Keratinocyte (primary cell): ENCODE measurements at regions not wholly inside any gene's neighbourhood (a gene's known extent, or its start where the extent isn't known, plus 50 kb on each side); places are given as distances from the start of the nearest gene placed in this dataset.

Source experiments
- EZH2 ChIP-seq: IDR thresholded peaks from one replicate; pipeline ENCODE4 v1.6.1; 2012; ENCODE audit warnings: inconsistent platforms, mild to moderate bottlenecking, low read length, moderate library complexity
- TF ChIP-seq, protein P1 (sequence below), 3 experiments: IDR thresholded peaks in 1 of 3; conservative IDR thresholded peaks in 1 of 3; optimal IDR thresholded peaks in 1 of 3; 2 replicates in 2 of 3; 3 replicates in 1 of 3; pipeline versions ENCODE3 to v1.5.1; 2011; ENCODE audit warnings: low read length in 3 of 3, mild to moderate bottlenecking in 3 of 3, moderate library complexity in 2 of 3, control low read depth in 1 of 3, inconsistent platforms in 1 of 3; ENCODE audit not compliant: insufficient read depth in 2 of 3; ENCODE audit errors: extremely low read depth in 1 of 3

DNA sequence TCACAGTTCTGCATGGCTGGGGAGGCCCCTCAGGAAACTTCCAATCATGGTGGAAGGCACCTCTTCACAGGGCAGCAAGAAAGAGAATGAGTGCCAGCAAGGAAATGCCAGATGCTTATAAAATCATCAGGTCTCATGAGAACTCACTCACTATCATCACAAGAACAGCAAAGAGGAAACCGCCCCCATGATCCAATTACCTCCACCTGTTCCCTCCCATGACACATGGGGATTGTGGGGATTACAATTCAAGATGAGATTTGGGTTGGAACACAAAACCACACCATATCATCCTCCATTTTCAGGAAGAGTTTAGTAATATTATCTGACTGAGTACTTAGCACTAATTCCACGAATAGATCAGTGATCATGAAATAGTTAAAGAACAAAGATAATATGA lies 244.2 kb downstream of the LMO4 start:
- TF ChIP-seq, protein P1, sequence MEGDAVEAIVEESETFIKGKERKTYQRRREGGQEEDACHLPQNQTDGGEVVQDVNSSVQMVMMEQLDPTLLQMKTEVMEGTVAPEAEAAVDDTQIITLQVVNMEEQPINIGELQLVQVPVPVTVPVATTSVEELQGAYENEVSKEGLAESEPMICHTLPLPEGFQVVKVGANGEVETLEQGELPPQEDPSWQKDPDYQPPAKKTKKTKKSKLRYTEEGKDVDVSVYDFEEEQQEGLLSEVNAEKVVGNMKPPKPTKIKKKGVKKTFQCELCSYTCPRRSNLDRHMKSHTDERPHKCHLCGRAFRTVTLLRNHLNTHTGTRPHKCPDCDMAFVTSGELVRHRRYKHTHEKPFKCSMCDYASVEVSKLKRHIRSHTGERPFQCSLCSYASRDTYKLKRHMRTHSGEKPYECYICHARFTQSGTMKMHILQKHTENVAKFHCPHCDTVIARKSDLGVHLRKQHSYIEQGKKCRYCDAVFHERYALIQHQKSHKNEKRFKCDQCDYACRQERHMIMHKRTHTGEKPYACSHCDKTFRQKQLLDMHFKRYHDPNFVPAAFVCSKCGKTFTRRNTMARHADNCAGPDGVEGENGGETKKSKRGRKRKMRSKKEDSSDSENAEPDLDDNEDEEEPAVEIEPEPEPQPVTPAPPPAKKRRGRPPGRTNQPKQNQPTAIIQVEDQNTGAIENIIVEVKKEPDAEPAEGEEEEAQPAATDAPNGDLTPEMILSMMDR (optimal IDR thresholded peaks at IDR 0.05 in 1 of 3, IDR thresholded peaks at IDR 0.05 in 1 of 3, conservative IDR thresholded peaks at IDR 0.05 in 1 of 3; ENCODE audit: extremely low read depth in 1 of 3, insufficient read depth in 2 of 3, low read length in 3 of 3) = no peak
- no peak for TF ChIP-seq EZH2
